ENCODE measurements at regions not wholly inside any gene's neighbourhood (a gene's known extent, or its start where the extent isn't known, plus 50 kb on each side); places are given as distances from the start of the nearest gene placed in this dataset.

DNA sequence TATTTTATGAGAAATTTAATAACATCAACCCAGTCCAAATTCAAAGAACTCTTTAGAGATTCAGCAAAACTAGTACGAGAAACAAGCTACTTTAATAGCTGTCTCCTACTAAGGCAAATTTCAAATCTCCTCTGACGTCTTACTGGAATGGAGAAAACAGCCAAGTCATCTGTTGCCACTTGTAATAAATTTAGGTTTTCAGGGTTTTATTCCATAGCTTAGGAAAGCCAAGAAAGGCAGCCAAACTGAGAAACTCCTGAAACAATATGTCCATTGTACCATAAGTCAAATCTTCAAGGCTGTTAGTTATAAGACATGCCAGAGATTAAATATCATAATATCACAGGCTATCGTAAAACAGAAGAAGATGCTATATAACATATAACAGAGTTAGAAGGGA is 524.6 kb upstream of the SETBP1 start:
- Histone ChIP-seq H3K9me3 (ENCODE audit: control insufficient read depth in 1 of 2, low read length in 2 of 2) (no peaks in the 10 kb centered on the region), H3K4me3 (ENCODE audit: low read length in 2 of 2) (no peak overlapping the region), H3K36me3 (ENCODE audit: insufficient read depth, low read length) (no peaks in the 10 kb centered on the region), H3K27ac (ENCODE audit: low read depth, low read length) (no peak overlapping the region), H3K27me3 (ENCODE audit: insufficient read depth, low read length) (no peaks in the 10 kb centered on the region), H3K4me1 (ENCODE audit: insufficient read depth, low read length) (no peaks in the 10 kb centered on the region)
- H3K4me3 Mint-ChIP-seq: no peak overlapping the region
- no peaks in the 10 kb centered on the region for H3K27me3 Mint-ChIP-seq
- no peak for DNase-seq
- CTCF ChIA-PET (ENCODE audit: partially characterized antibody): no interaction called here
- POLR2A ChIA-PET (ENCODE audit: partially characterized antibody): no interaction called here
- no peaks in the 10 kb centered on the region for H3K36me3 Mint-ChIP-seq
- H3K27ac Mint-ChIP-seq: no peak overlapping the region
- peaks cover 0 to 8% (median 0%) of the 10 kb centered on the region in 8 donors for H3K9me3 Mint-ChIP-seq
- intact Hi-C loops (cut with micrococcal nuclease): no loop called here
- H3K4me1 Mint-ChIP-seq: no peaks in the 10 kb centered on the region

DNA sequence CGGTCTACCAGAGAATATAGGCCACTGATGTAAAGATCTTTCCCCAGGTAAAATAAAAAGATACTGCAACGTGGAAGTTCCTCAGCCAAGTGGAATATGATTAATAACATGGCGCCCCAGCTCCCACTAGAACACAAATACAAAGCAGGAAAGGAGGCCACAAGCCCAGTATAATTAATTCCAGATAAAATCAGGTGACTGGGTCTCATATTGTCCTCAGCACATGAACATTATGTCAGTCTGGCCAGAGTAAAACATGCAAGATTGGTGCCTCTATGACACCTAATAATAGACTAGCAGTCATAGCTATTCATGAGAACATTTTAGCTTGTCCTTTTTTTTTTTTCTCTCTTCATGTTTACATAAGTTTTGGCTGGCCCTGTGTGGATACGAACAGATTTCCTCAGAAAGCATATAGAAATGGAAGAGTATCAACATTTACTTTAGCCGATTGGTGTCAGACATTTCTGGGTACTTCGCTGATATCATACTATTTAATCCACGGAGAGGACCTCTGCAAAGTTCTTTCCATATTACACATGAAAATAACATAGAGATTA is 523.8 kb upstream of the SETBP1 start:
- Mint-ChIP-seq H3K36me3 (no peaks in the 10 kb centered on the region), H3K4me1 (no peaks in the 10 kb centered on the region), H3K9me3 (peaks cover 0 to 8% (median 3%) of the 10 kb centered on the region in 8 donors), H3K27me3 (no peaks in the 10 kb centered on the region), H3K27ac (no peak overlapping the region), H3K4me3 (no peak overlapping the region)
- Histone ChIP-seq H3K4me3 (ENCODE audit: low read length in 2 of 2) (no peak overlapping the region), H3K36me3 (ENCODE audit: insufficient read depth, low read length) (no peaks in the 10 kb centered on the region), H3K27me3 (ENCODE audit: insufficient read depth, low read length) (no peaks in the 10 kb centered on the region), H3K27ac (ENCODE audit: low read depth, low read length) (no peak overlapping the region), H3K9me3 (ENCODE audit: control insufficient read depth in 1 of 2, low read length in 2 of 2) (no peaks in the 10 kb centered on the region), H3K4me1 (ENCODE audit: insufficient read depth, low read length) (no peaks in the 10 kb centered on the region)
- intact Hi-C loops (cut with micrococcal nuclease): no loop called here
- no peak for DNase-seq
- POLR2A ChIA-PET (ENCODE audit: partially characterized antibody): no interaction called here
- CTCF ChIA-PET (ENCODE audit: partially characterized antibody): no interaction called here

DNA sequence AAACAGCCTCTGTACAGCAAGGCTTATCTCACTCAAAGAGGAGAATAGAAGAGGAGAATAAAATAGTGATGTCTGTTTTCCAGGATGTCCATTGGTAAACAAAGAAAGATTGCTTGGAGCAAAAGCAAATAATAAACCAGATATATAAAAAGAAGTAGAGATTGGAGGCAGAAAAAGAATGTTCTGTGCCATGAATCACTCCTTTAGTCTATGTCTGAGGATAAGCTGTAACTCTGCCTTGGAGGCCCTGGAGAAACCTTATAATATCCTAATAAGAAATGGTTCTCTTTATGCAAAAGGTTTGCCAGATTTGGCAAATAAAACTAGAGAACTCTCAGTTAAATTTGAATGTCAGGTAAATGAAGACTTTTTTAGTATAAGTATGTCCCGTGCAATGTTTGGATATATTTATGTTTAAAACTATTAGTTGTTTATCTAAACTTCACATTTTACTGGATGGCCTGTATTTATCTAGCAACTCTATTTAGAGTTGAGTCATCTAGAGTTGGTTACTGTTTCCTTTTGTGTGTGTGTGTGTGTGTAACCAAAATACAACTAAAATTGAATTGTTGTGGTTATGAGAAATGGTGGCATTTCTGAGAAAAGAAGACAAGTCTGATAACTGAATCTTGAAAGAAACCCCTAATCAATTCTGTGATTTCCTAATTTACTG is 510.3 kb upstream of the SETBP1 start:
- no peaks in the 10 kb centered on the region for H3K36me3 ChIP-seq (ENCODE audit: insufficient read depth, low read length)
- peaks cover 2 to 16% (median 4%) of the 10 kb centered on the region in 8 donors for H3K9me3 Mint-ChIP-seq
- no peak overlapping the region for H3K27ac ChIP-seq (ENCODE audit: low read depth, low read length)
- H3K4me3 ChIP-seq (ENCODE audit: low read length in 2 of 2): no peak overlapping the region
- no peak overlapping the region for H3K27ac Mint-ChIP-seq
- intact Hi-C loops (cut with micrococcal nuclease): no loop called here
- H3K27me3 ChIP-seq (ENCODE audit: insufficient read depth, low read length): no peaks in the 10 kb centered on the region
- no peak for DNase-seq
- ChIA-PET POLR2A (ENCODE audit: partially characterized antibody) (no interaction called here), CTCF (ENCODE audit: partially characterized antibody) (no interaction called here)
- H3K4me1 ChIP-seq (ENCODE audit: insufficient read depth, low read length): no peaks in the 10 kb centered on the region
- H3K4me1 Mint-ChIP-seq: no peaks in the 10 kb centered on the region
- H3K36me3 Mint-ChIP-seq: no peaks in the 10 kb centered on the region
- no peaks in the 10 kb centered on the region for H3K27me3 Mint-ChIP-seq
- no peak overlapping the region for H3K4me3 Mint-ChIP-seq
- peaks cover 0 to 4% of the 10 kb centered on the region in 2 donors for H3K9me3 ChIP-seq (ENCODE audit: control insufficient read depth in 1 of 2, low read length in 2 of 2)

- intact Hi-C loops (cut with micrococcal nuclease): no loop called here
- no peaks in the 10 kb centered on the region for H3K27me3 ChIP-seq (ENCODE audit: insufficient read depth, low read length)
- Mint-ChIP-seq H3K27me3 (no peaks in the 10 kb centered on the region), H3K36me3 (no peaks in the 10 kb centered on the region), H3K27ac (no peak overlapping the region), H3K4me1 (no peaks in the 10 kb centered on the region), H3K9me3 (peaks cover 2 to 21% (median 4%) of the 10 kb centered on the region in 8 donors), H3K4me3 (no peak overlapping the region)
- ChIA-PET CTCF (ENCODE audit: partially characterized antibody) (no interaction called here), POLR2A (ENCODE audit: partially characterized antibody) (no interaction called here)
- no peak overlapping the region for H3K4me3 ChIP-seq (ENCODE audit: low read length in 2 of 2)
- H3K4me1 ChIP-seq (ENCODE audit: insufficient read depth, low read length): no peaks in the 10 kb centered on the region
- DNase-seq: no peak
- no peak overlapping the region for H3K27ac ChIP-seq (ENCODE audit: low read depth, low read length)
- peaks cover 0 to 4% of the 10 kb centered on the region in 2 donors for H3K9me3 ChIP-seq (ENCODE audit: control insufficient read depth in 1 of 2, low read length in 2 of 2)
- H3K36me3 ChIP-seq (ENCODE audit: insufficient read depth, low read length): no peaks in the 10 kb centered on the region
These were observed 509.4 kb upstream of the SETBP1 start for GRCh38 chr18:44171301-44171700.

DNA sequence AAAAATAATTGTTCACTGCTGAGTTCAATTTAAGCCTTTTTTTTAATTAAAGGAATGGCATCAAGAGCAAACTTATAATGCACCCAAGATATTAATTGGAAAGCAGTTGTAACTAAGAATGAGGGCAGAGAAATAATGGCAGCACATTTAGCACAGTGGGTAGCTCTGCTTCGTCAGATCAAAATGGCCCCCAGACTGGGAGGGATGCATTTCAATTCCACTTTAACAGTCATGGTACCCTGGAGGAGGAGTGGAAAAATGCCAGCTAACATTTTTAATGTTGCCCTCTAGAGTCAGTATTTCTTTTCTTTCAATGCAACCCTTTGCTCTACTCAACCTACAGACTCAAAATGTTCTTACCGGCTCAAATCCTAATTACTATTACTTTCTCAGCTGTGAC is 504.8 kb upstream of the SETBP1 start:
- ChIA-PET POLR2A (ENCODE audit: partially characterized antibody) (no interaction called here), CTCF (ENCODE audit: partially characterized antibody) (no interaction called here)
- H3K9me3 ChIP-seq (ENCODE audit: control insufficient read depth in 1 of 2, low read length in 2 of 2): peaks cover 0 to 4% of the 10 kb centered on the region in 2 donors
- Mint-ChIP-seq H3K9me3 (peaks cover 2 to 22% (median 5%) of the 10 kb centered on the region in 8 donors), H3K4me1 (no peaks in the 10 kb centered on the region), H3K4me3 (no peak overlapping the region), H3K36me3 (no peaks in the 10 kb centered on the region), H3K27ac (no peak overlapping the region), H3K27me3 (no peaks in the 10 kb centered on the region)
- no peak overlapping the region for H3K27ac ChIP-seq (ENCODE audit: low read depth, low read length)
- H3K4me1 ChIP-seq (ENCODE audit: insufficient read depth, low read length): no peaks in the 10 kb centered on the region
- no peaks in the 10 kb centered on the region for H3K36me3 ChIP-seq (ENCODE audit: insufficient read depth, low read length)
- no peak overlapping the region for H3K4me3 ChIP-seq (ENCODE audit: low read length in 2 of 2)
- DNase-seq: no peak
- intact Hi-C loops (cut with micrococcal nuclease): no loop called here
- H3K27me3 ChIP-seq (ENCODE audit: insufficient read depth, low read length): no peaks in the 10 kb centered on the region

DNA sequence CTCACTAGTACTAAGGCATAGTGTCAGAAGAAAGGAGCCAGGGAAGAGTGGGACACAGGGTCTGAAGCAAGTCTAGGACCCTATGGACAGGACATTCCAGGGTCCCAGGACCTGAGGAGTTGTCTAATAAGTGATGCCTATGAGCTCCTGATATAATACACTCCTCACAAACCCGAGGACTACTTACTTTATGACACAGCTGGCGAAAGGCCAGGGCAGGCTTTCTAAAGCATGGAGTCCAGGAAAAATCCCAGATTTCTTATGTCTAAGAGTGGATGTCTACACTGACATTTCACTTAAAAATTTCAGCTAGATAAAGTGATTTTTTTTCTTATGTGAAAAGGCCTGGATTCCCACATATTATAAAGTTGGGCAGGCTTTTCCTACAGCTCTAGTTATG is 502.2 kb upstream of the SETBP1 start:
- ChIA-PET POLR2A (ENCODE audit: partially characterized antibody) (no interaction called here), CTCF (ENCODE audit: partially characterized antibody) (no interaction called here)
- Histone ChIP-seq H3K27me3 (ENCODE audit: insufficient read depth, low read length) (no peaks in the 10 kb centered on the region), H3K27ac (ENCODE audit: low read depth, low read length) (no peak overlapping the region), H3K9me3 (ENCODE audit: control insufficient read depth in 1 of 2, low read length in 2 of 2) (no peaks in the 10 kb centered on the region), H3K36me3 (ENCODE audit: insufficient read depth, low read length) (no peaks in the 10 kb centered on the region), H3K4me1 (ENCODE audit: insufficient read depth, low read length) (no peaks in the 10 kb centered on the region), H3K4me3 (ENCODE audit: low read length in 2 of 2) (no peak overlapping the region)
- intact Hi-C loops (cut with micrococcal nuclease): no loop called here
- Mint-ChIP-seq H3K4me1 (no peaks in the 10 kb centered on the region), H3K27ac (no peak overlapping the region), H3K9me3 (peaks cover 0 to 15% (median 4%) of the 10 kb centered on the region in 8 donors), H3K27me3 (no peaks in the 10 kb centered on the region), H3K4me3 (no peak overlapping the region), H3K36me3 (no peaks in the 10 kb centered on the region)
- no peak for DNase-seq

GRCh38 chr18:44179693-44180092 is 501.0 kb upstream of the SETBP1 start:
- intact Hi-C loops (cut with micrococcal nuclease): no loop called here
- POLR2A ChIA-PET (ENCODE audit: partially characterized antibody): no interaction called here
- Mint-ChIP-seq H3K36me3 (no peaks in the 10 kb centered on the region), H3K4me1 (no peaks in the 10 kb centered on the region), H3K27ac (no peak overlapping the region), H3K4me3 (no peak overlapping the region), H3K27me3 (no peaks in the 10 kb centered on the region), H3K9me3 (peaks cover 0 to 11% (median 2%) of the 10 kb centered on the region in 8 donors)
- Histone ChIP-seq H3K4me3 (ENCODE audit: low read length in 2 of 2) (no peak overlapping the region), H3K4me1 (ENCODE audit: insufficient read depth, low read length) (no peaks in the 10 kb centered on the region), H3K9me3 (ENCODE audit: control insufficient read depth in 1 of 2, low read length in 2 of 2) (no peaks in the 10 kb centered on the region), H3K27ac (ENCODE audit: low read depth, low read length) (no peak overlapping the region), H3K27me3 (ENCODE audit: insufficient read depth, low read length) (no peaks in the 10 kb centered on the region), H3K36me3 (ENCODE audit: insufficient read depth, low read length) (no peaks in the 10 kb centered on the region)
- DNase-seq: no peak
- CTCF ChIA-PET (ENCODE audit: partially characterized antibody): no interaction called here

All from CD4-positive, alpha-beta memory T cell (primary cell).